Bronchial epithelial cell (primary cell): ENCODE measurements at regions not wholly inside any gene's neighbourhood (a gene's known extent, or its start where the extent isn't known, plus 50 kb on each side); places are given as distances from the start of the nearest gene placed in this dataset.

Experiments
- DNase-seq: peaks from one replicate; pipeline ENCODE4 v3.0.0-alpha.2; 2010; ENCODE audit warnings: low read depth
- FAIRE-seq: peaks from 2 replicates; lab custom pipeline; 2011; peaks lifted over from hg19 to GRCh38; lab: Jason Lieb, UNC
- H3K27me3 ChIP-seq: 2 replicates; pipeline ENCODE4 v1.5.1; 2011; ENCODE audit warnings: low read length; ENCODE audit not compliant: control insufficient read depth, insufficient read depth
- H3K36me3 ChIP-seq: 2 replicates; pipeline ENCODE4 v1.5.1; 2011; ENCODE audit warnings: low read length; ENCODE audit not compliant: control insufficient read depth, insufficient read depth
- H3K4me3 ChIP-seq: 2 replicates; pipeline ENCODE4 v1.5.1; 2011; ENCODE audit warnings: mild to moderate bottlenecking, low read depth, low read length, control low read depth
- CTCF ChIP-seq: IDR thresholded peaks from 2 replicates; pipeline ENCODE4 v1.5.1; 2011; ENCODE audit warnings: mild to moderate bottlenecking, moderate library complexity, low read length, control low read depth, inconsistent platforms; ENCODE audit not compliant: insufficient read depth, severe bottlenecking

GRCh38 chr17:74094651-74095050, 108.8 kb upstream of the RPL38 start:
- Histone ChIP-seq H3K4me3 (no peak overlapping the region), H3K27me3 (no peaks in the 10 kb centered on the region), H3K36me3 (no peaks in the 10 kb centered on the region)
- DNase-seq (no peak), FAIRE-seq (no peak)
- no peak for TF ChIP-seq CTCF

- Histone ChIP-seq H3K36me3 (no peaks in the 10 kb centered on the region), H3K4me3 (no peak overlapping the region), H3K27me3 (no peaks in the 10 kb centered on the region)
- TF ChIP-seq CTCF: no peak
- DNase-seq (no peak), FAIRE-seq (no peak)
Observed at GRCh38 chr17:74096456-74096855, 107.0 kb upstream of the RPL38 start.

GRCh38 chr17:74097450-74098135, 105.9 kb upstream of the RPL38 start:
- no peak for TF ChIP-seq CTCF
- no peaks in the 10 kb centered on the region for H3K36me3 ChIP-seq
- FAIRE-seq: no peak
- H3K4me3 ChIP-seq: no peak overlapping the region
- no peaks in the 10 kb centered on the region for H3K27me3 ChIP-seq
- no peak for DNase-seq

GRCh38 chr17:74098136-74099024, 105.1 kb upstream of the RPL38 start:
- FAIRE-seq (peak; percentile 94), DNase-seq (no peak)
- no peak for TF ChIP-seq CTCF
- Histone ChIP-seq H3K4me3 (no peak overlapping the region), H3K27me3 (no peaks in the 10 kb centered on the region), H3K36me3 (no peaks in the 10 kb centered on the region)

GRCh38 chr17:74099442-74100340, 103.8 kb upstream of the RPL38 start:
- Histone ChIP-seq H3K4me3 (no peak overlapping the region), H3K36me3 (no peaks in the 10 kb centered on the region), H3K27me3 (no peaks in the 10 kb centered on the region)
- no peak for FAIRE-seq
- no peak for TF ChIP-seq CTCF
- DNase-seq: no peak
